Suprapubic skin (tissue), 4 donors: ENCODE measurements at regions not wholly inside any gene's neighbourhood (a gene's known extent, or its start where the extent isn't known, plus 50 kb on each side); places are given as distances from the start of the nearest gene placed in this dataset.

Experiments used
- EP300 ChIP-seq: sonication (generic); formaldehyde crosslinking; IDR thresholded peaks from one replicate; pipeline ENCODE4 v1.6.1; 2017; ENCODE audit warnings: antibody characterized with exemption
- POLR2AphosphoS5 ChIP-seq, 3 donors: sonication (generic); formaldehyde crosslinking; IDR thresholded peaks; one replicate each; pipeline ENCODE4 v1.6.1; 2017; ENCODE audit warnings: antibody characterized with exemption in 3 of 3

DNA sequence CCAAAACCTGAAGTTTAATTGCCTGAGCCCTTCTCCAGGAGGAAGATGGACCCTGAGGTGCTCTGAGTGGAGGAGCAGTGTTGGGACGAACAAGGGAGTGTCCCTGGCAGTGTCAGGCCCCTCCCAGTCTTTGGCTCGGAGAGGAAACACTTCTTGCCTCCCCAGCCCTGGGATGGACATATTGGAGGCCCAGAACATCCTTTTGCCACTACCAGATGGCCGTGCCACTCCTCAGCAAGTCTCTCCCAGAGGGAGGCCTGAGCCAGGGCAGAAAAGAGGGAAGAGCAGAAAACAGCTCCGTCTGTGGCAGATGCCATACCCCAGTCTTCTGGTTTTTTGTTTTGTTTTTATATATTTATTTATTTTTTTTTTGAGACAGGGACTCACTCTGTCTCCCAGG, 91.5 kb upstream of the CRHR1 start:
- no peak for TF ChIP-seq POLR2AphosphoS5 (IDR thresholded peaks at IDR 0.05)
- TF ChIP-seq EP300: no peak
